Activated T-cell treated with anti-CD3 and anti-CD28 coated beads, Interleukin-2, amount 50 U/mL, for 48 hours (primary cell): ENCODE measurements at regions not wholly inside any gene's neighbourhood (a gene's known extent, or its start where the extent isn't known, plus 50 kb on each side); places are given as distances from the start of the nearest gene placed in this dataset.
"Not testable (repeated sequence)": the region's sequence is repeated elsewhere in the genome, so short reads cannot be mapped to it uniquely, and the experiment has no call there.

ENCODE experiments used
- DNase-seq, 2 experiments: peaks; one replicate each; pipeline ENCODE4 v3.0.0-alpha.2; 2020

- not testable (repeated sequence) for DNase-seq
These were observed 62.6 kb upstream of the BDH1 start for GRCh38 chr3:197618408-197618807.

DNA sequence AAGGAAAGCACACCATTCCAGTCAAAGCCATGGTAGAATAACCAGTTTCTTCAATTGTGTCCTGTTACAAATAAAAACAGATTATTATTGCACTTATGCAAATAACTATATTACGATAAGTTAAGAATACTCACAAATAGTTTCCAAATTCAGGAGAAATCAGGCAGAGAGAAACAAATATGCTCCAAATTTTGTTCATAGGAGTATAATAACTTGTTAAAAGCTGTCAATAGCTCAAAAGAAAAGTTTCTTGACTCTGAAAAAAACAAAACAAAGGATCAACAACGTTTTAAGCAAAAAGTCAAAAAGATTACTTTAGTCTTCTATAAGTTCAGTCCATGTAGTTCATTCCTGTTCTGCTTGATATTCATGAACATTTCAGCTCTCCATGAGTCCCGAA lies 59.7 kb upstream of the BDH1 start:
- no peak for DNase-seq

DNA sequence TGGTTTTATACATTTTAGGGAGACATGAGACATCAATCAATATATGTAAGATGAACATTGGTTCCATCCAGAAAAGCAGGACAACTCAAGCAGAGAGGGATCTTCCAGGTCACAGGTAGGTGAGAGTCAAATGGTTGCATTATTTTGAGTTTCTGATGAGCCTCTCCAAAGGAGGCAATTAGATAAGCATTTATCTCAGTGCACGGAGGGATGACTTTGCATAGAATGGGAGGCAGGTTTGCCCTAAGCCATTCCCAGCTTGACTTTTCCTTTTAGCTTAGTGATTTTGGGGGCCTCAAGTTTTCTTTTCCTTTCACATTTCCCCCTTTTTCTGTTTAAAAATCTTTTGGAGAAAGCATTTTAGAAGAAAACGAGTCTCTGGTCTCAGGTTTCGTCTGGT lies 58.4 kb upstream of the BDH1 start:
- DNase-seq, result not testable (repeated sequence)

- peak; percentile 39 to 52 for DNase-seq
These were observed 57.4 kb upstream of the BDH1 start for GRCh38 chr3:197613199-197613598.

DNA sequence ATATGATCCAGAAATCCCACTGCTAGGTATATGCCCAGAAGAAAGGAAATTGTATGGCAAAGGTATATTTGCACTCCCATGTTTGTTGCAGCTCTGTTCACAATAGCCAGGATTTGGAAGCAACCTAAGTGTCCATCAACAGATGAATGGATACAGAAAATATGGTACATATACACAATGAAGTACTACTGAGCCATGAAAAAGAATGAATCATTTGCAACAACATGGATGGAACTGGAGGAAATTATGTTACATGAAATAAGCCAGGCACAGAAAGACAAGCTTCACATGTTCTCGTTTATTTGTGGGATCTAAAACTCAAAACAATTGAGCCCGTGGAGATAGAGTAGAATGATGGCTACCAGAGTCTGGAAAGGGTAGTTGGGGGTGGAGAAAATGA lies 55.5 kb upstream of the BDH1 start:
- DNase-seq, result no peak

DNA sequence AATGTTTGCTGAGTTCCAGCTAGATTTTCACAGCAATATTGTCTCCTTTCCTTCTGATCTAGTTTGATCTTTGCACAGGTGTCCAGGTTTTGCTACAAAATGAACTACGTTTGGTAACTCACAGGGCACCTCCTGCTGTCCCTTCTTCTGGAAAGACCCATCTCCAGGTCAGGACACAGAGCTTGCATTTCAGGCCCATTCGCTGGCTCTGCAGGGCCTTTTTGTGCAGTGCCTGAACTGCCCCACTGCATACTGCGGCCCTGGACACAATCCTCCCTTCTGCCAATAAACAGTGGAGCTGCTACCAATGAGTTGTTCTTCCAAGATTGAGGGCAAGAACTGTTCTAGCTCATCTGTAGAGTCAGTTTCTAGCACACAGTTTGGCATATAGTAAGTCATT lies 50.7 kb upstream of the BDH1 start:
- no peak for DNase-seq
